HEK293 (cell line): ENCODE measurements at regions not wholly inside any gene's neighbourhood (a gene's known extent, or its start where the extent isn't known, plus 50 kb on each side); places are given as distances from the start of the nearest gene placed in this dataset.

ENCODE experiments used
- CTCF ChIA-PET: fragments of 350-600 bp; formaldehyde crosslinking; extraction: SDS; loops from one replicate; lab custom pipeline; 2021; ENCODE audit warnings: antibody characterized with exemption; lab: Yijun Ruan, JAX
- POLR2A ChIA-PET: fragments of 300-600 bp; formaldehyde crosslinking; extraction: SDS; loops from one replicate; lab custom pipeline; 2020; ENCODE audit warnings: antibody characterized with exemption, inconsistent platforms; lab: Yijun Ruan, JAX
- H3K27ac ChIP-seq: fragments of 200-500 bp; sonication (Bioruptor generic); 2 replicates; pipeline ENCODE4 v1.5.1; 2014; ENCODE audit warnings: low read depth, low read length, control low read depth, inconsistent platforms; ENCODE audit errors: extremely low read depth
- H3K36me3 ChIP-seq, 2 experiments: fragments of 200-500 bp in 1 of 2; sonication (Bioruptor generic) in 1 of 2; 1 replicate in 1 of 2; 2 replicates in 1 of 2; pipeline ENCODE4 v1.5.1; 2014 to 2017; ENCODE audit warnings: inconsistent platforms in 2 of 2, low read length in 2 of 2; ENCODE audit not compliant: control insufficient read depth in 2 of 2, insufficient read depth in 1 of 2
- H3K4me1 ChIP-seq: fragments of 200-500 bp; sonication (Bioruptor generic); 2 replicates; pipeline ENCODE4 v1.5.1; 2014; ENCODE audit warnings: mild to moderate bottlenecking, low read length, inconsistent platforms; ENCODE audit not compliant: control insufficient read depth, insufficient read depth
- H3K4me3 ChIP-seq: 2 replicates; pipeline ENCODE4 v1.5.1; 2011; ENCODE audit warnings: low read depth, mild to moderate bottlenecking, control low read depth, low read length, moderate library complexity
- H3K9me3 ChIP-seq: fragments of 200-500 bp; sonication (Bioruptor generic); 2 replicates; pipeline ENCODE4 v1.5.1; 2014; ENCODE audit warnings: low read depth, low read length, inconsistent platforms; ENCODE audit not compliant: control insufficient read depth, insufficient read depth
- EGR2 ChIP-seq: fragments of 450-650 bp; formaldehyde crosslinking; IDR thresholded peaks from 2 replicates; pipeline ENCODE4 v1.5.1; 2016; ENCODE audit warnings: low read depth, missing biosample characterization, missing genetic modification characterization
- FEZF1 ChIP-seq: fragments of 450-650 bp; formaldehyde crosslinking; IDR thresholded peaks from 2 replicates; pipeline ENCODE4 v1.5.1; 2016; ENCODE audit warnings: missing biosample characterization, missing genetic modification characterization
- GLI4 ChIP-seq: fragments of 450-650 bp; formaldehyde crosslinking; IDR thresholded peaks from 2 replicates; pipeline ENCODE4 v1.5.1; 2016; ENCODE audit warnings: missing biosample characterization, missing genetic modification characterization
- HOXA7 ChIP-seq: sonication (generic); formaldehyde crosslinking; IDR thresholded peaks from 2 replicates; pipeline ENCODE4 v1.8.1; 2022; ENCODE audit warnings: missing genetic modification reagents, borderline replicate concordance
- MYNN ChIP-seq: fragments of 450-650 bp; formaldehyde crosslinking; IDR thresholded peaks from 2 replicates; pipeline ENCODE4 v1.5.1; 2016; ENCODE audit warnings: missing biosample characterization, missing genetic modification characterization, borderline replicate concordance
- PRDM1 ChIP-seq: fragments of 450-650 bp; formaldehyde crosslinking; IDR thresholded peaks from 2 replicates; pipeline ENCODE4; 2016; ENCODE audit warnings: missing biosample characterization, missing genetic modification characterization
- SCRT1 ChIP-seq: fragments of 450-650 bp; formaldehyde crosslinking; IDR thresholded peaks from 2 replicates; pipeline ENCODE4 v1.5.1; 2016; ENCODE audit warnings: missing biosample characterization, missing genetic modification characterization, borderline replicate concordance
- SCRT2 ChIP-seq: fragments of 450-650 bp; formaldehyde crosslinking; IDR thresholded peaks from 2 replicates; pipeline ENCODE4 v1.5.1; 2016; ENCODE audit warnings: missing biosample characterization, missing genetic modification characterization
- ZFHX2 ChIP-seq: fragments of 450-650 bp; formaldehyde crosslinking; conservative IDR thresholded peaks from 2 replicates; pipeline ENCODE4 v1.5.1; 2016; ENCODE audit warnings: missing biosample characterization, missing genetic modification characterization
- ZNF112 ChIP-seq: fragments of 450-650 bp; formaldehyde crosslinking; IDR thresholded peaks from 2 replicates; pipeline ENCODE4 v1.5.0; 2017; ENCODE audit warnings: missing biosample characterization, missing genetic modification characterization
- ZNF2 ChIP-seq: fragments of 450-650 bp; formaldehyde crosslinking; IDR thresholded peaks from 2 replicates; pipeline ENCODE4 v1.5.1; 2016; ENCODE audit warnings: missing biosample characterization, missing genetic modification characterization
- ZNF514 ChIP-seq: fragments of 450-650 bp; formaldehyde crosslinking; IDR thresholded peaks from 2 replicates; pipeline ENCODE4 v1.5.1; 2016; ENCODE audit warnings: missing biosample characterization, missing genetic modification characterization
- ZNF548 ChIP-seq: fragments of 450-650 bp; formaldehyde crosslinking; IDR thresholded peaks from 2 replicates; pipeline ENCODE4 v1.5.1; 2016; ENCODE audit warnings: missing biosample characterization, missing genetic modification characterization
- ZNF558 ChIP-seq: fragments of 450-650 bp; formaldehyde crosslinking; IDR thresholded peaks from 2 replicates; pipeline ENCODE4 v1.5.1; 2016; ENCODE audit warnings: missing biosample characterization, missing genetic modification characterization
- ZNF624 ChIP-seq: fragments of 450-650 bp; formaldehyde crosslinking; IDR thresholded peaks from 2 replicates; pipeline ENCODE4 v1.5.1; 2017; ENCODE audit warnings: missing biosample characterization, missing genetic modification characterization
- ZNF626 ChIP-seq: fragments of 450-650 bp; sonication (Bioruptor Pico); formaldehyde crosslinking; IDR thresholded peaks from 2 replicates; pipeline ENCODE4 v1.5.1; 2018; ENCODE audit warnings: missing biosample characterization, missing genetic modification characterization, inconsistent platforms
- ZNF768 ChIP-seq: fragments of 450-650 bp; formaldehyde crosslinking; IDR thresholded peaks from 2 replicates; pipeline ENCODE4 v1.5.1; 2018; ENCODE audit warnings: missing biosample characterization, mild to moderate bottlenecking, missing genetic modification characterization
- TF ChIP-seq, protein P1 (sequence below): fragments of 450-650 bp; formaldehyde crosslinking; IDR thresholded peaks from 2 replicates; pipeline ENCODE4; 2016; ENCODE audit warnings: missing biosample characterization, missing genetic modification characterization
- TF ChIP-seq, protein P2 (sequence below): fragments of 450-650 bp; formaldehyde crosslinking; IDR thresholded peaks from 2 replicates; pipeline ENCODE4 v1.5.1; 2016; ENCODE audit warnings: missing biosample characterization, missing genetic modification characterization
- TF ChIP-seq, protein P3 (sequence below): fragments of 450-650 bp; formaldehyde crosslinking; IDR thresholded peaks from 2 replicates; pipeline ENCODE4 v1.5.1; 2016; ENCODE audit warnings: missing biosample characterization, missing genetic modification characterization
- TF ChIP-seq, protein P4 (sequence below): fragments of 450-650 bp; formaldehyde crosslinking; IDR thresholded peaks from 2 replicates; pipeline ENCODE4 v1.5.1; 2016; ENCODE audit warnings: missing biosample characterization, missing genetic modification characterization

DNA sequence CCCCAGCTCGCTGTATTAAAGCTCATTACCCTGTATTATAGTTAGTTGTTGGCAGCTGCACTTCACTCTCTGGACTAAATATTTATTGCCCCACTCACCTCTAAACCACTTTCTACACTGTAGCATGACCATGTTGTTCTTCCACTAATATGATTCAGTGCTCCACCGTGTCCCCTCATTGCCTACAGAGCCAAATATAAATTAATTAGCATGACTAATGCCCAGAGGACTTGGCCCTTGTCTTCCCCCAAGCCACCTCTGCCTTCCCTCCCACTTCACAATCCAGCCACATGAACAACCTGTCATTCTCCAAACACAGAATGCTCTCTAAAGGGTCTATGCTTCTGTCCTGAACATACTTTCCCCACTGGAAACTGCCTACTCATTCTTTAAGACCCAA, 276.5 kb downstream of the PLPP3 start:
- POLR2A ChIA-PET, result no interaction called here

GRCh38 chr1:56301791-56302190, 277.6 kb downstream of the PLPP3 start:
- peaks cover 8% of the 10 kb centered on the region for H3K4me1 ChIP-seq
- no peaks in the 10 kb centered on the region for H3K9me3 ChIP-seq
- CTCF ChIA-PET, result no interaction called here
- POLR2A ChIA-PET, result no interaction called here
- no peak overlapping the region for H3K27ac ChIP-seq
- no peaks in the 10 kb centered on the region for H3K36me3 ChIP-seq
- no peak overlapping the region for H3K4me3 ChIP-seq
- TF ChIP-seq PRDM1 (tag by site-specific recombination), result 0 out of 2 replicates have a peak, but pooled peaks have one; percentile 7
- no peak for TF ChIP-seq EGR2 (tag by site-specific recombination)

More for the DNA sequence above, 276.5 kb downstream of the PLPP3 start:
- no peaks in the 10 kb centered on the region for H3K36me3 ChIP-seq
- CTCF ChIA-PET, result interaction anchor here (0.6 to 1.1 kb wide), 2 partner anchors 8 to 277 kb away, joined by 3 read pairs; no protein-coding TSS in a partner anchor
- no peaks in the 10 kb centered on the region for H3K9me3 ChIP-seq
- H3K4me3 ChIP-seq, result no peak overlapping the region
- no peak overlapping the region for H3K27ac ChIP-seq
- peak; percentile 65 for TF ChIP-seq ZFHX2 (tag by site-specific recombination)
- TF ChIP-seq FEZF1 (tag by site-specific recombination), result no peak
- TF ChIP-seq, all 188 proteins: peak for 1
- H3K4me1 ChIP-seq, result peaks cover 8% of the 10 kb centered on the region

DNA sequence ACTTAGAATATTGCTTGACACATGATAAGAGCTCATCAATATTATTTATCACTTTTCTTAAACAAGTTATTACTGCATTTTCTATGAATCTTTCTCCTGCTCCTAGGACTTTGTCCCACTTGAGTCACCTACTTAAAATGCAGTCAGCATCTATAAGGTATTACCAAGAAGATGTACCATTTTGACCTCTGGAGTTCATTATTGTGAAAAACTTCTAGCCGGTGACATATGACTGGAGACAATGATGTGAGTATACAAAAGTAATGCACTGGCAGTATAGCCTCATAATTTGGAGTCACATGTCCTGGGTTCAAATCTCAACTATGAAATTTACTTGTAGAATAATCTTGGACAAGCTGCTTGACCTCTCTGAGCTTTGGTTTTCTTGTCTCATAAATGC, 278.5 kb downstream of the PLPP3 start:
- Histone ChIP-seq H3K4me3 (no peak overlapping the region), H3K9me3 (no peaks in the 10 kb centered on the region), H3K4me1 (peaks cover 9% of the 10 kb centered on the region), H3K36me3 (no peaks in the 10 kb centered on the region), H3K27ac (no peak overlapping the region)
- ChIA-PET CTCF (interaction anchor here (0.6 kb wide), 2 partner anchors 17 to 115 kb away, joined by 3 to 4 read pairs; no protein-coding TSS in a partner anchor), POLR2A (no interaction called here)
- no peak for TF ChIP-seq ZNF626 (tag by site-specific recombination)
- TF ChIP-seq ZNF2 (tag by site-specific recombination), result no peak
- no peak for TF ChIP-seq ZNF514 (tag by site-specific recombination)
- no peak for TF ChIP-seq ZNF624 (tag by site-specific recombination)
- TF ChIP-seq HOXA7 (CRISPR knock-in tag), result no peak
- no peak for TF ChIP-seq ZNF112
- no peak for TF ChIP-seq ZNF548 (tag by site-specific recombination)
- no peak for TF ChIP-seq GLI4 (tag by site-specific recombination)
- no peak for TF ChIP-seq MYNN

DNA sequence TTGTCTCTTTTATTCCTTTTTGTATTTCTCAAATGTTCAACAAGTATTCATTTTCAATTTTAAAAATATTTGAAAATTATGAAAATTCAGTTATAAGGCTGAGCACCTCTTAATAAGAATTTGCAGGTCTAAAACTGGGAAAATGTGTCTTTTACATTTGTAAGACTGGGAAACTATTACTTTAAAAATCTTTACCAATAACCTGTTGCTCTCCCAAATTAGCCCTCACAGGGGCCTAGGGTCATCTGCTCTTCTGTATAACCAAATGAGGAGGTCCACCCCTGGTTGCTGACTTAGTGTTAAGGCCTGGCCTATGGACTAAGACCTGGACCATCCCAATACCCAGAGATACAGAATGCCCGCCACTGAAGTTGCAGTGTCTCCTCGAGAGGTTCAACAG, 280.5 kb downstream of the PLPP3 start:
- ChIA-PET CTCF (no interaction called here), POLR2A (no interaction called here)
- 0 out of 2 replicates have a peak, but pooled peaks cover 2% of the 10 kb centered on the region for H3K4me1 ChIP-seq
- TF ChIP-seq SCRT2 (peak; percentile 72), SCRT1 (tag by site-specific recombination) (peak; percentile 53; the same call in 1 of the 2 replicates)
- TF ChIP-seq, protein P1, sequence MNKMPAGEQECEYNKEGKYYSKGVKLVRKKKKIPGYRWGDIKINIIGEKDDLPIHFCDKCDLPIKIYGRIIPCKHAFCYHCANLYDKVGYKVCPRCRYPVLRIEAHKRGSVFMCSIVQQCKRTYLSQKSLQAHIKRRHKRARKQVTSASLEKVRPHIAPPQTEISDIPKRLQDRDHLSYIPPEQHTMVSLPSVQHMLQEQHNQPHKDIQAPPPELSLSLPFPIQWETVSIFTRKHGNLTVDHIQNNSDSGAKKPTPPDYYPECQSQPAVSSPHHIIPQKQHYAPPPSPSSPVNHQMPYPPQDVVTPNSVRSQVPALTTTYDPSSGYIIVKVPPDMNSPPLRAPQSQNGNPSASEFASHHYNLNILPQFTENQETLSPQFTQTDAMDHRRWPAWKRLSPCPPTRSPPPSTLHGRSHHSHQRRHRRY (tag by site-specific recombination), result no peak
- TF ChIP-seq, all 188 proteins: peak for 2
- Histone ChIP-seq H3K9me3 (no peaks in the 10 kb centered on the region), H3K27ac (no peak overlapping the region), H3K36me3 (no peaks in the 10 kb centered on the region), H3K4me3 (no peak overlapping the region)

- H3K9me3 ChIP-seq, result no peaks in the 10 kb centered on the region
- H3K4me1 ChIP-seq, result 0 out of 2 replicates have a peak, but pooled peaks cover 2% of the 10 kb centered on the region
- TF ChIP-seq ZNF768 (tag by site-specific recombination) (no peak), ZNF558 (tag by site-specific recombination) (no peak)
- TF ChIP-seq, protein P2, sequence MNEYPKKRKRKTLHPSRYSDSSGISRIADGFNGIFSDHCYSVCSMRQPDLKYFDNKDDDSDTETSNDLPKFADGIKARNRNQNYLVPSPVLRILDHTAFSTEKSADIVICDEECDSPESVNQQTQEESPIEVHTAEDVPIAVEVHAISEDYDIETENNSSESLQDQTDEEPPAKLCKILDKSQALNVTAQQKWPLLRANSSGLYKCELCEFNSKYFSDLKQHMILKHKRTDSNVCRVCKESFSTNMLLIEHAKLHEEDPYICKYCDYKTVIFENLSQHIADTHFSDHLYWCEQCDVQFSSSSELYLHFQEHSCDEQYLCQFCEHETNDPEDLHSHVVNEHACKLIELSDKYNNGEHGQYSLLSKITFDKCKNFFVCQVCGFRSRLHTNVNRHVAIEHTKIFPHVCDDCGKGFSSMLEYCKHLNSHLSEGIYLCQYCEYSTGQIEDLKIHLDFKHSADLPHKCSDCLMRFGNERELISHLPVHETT (tag by site-specific recombination), result no peak
- TF ChIP-seq, protein P3, sequence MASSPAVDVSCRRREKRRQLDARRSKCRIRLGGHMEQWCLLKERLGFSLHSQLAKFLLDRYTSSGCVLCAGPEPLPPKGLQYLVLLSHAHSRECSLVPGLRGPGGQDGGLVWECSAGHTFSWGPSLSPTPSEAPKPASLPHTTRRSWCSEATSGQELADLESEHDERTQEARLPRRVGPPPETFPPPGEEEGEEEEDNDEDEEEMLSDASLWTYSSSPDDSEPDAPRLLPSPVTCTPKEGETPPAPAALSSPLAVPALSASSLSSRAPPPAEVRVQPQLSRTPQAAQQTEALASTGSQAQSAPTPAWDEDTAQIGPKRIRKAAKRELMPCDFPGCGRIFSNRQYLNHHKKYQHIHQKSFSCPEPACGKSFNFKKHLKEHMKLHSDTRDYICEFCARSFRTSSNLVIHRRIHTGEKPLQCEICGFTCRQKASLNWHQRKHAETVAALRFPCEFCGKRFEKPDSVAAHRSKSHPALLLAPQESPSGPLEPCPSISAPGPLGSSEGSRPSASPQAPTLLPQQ (tag by site-specific recombination), result no peak
- TF ChIP-seq, protein P4, sequence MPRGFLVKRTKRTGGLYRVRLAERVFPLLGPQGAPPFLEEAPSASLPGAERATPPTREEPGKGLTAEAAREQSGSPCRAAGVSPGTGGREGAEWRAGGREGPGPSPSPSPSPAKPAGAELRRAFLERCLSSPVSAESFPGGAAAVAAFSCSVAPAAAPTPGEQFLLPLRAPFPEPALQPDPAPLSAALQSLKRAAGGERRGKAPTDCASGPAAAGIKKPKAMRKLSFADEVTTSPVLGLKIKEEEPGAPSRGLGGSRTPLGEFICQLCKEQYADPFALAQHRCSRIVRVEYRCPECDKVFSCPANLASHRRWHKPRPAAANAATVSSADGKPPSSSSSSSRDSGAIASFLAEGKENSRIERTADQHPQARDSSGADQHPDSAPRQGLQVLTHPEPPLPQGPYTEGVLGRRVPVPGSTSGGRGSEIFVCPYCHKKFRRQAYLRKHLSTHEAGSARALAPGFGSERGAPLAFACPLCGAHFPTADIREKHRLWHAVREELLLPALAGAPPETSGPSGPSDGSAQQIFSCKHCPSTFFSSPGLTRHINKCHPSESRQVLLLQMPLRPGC (tag by site-specific recombination), result no peak
- H3K36me3 ChIP-seq, result no peaks in the 10 kb centered on the region
- H3K4me3 ChIP-seq, result no peak overlapping the region
- H3K27ac ChIP-seq, result no peak overlapping the region
- ChIA-PET CTCF (no interaction called here), POLR2A (no interaction called here)
Observed at GRCh38 chr1:56297904-56298303, 281.5 kb downstream of the PLPP3 start.
